ENCODE measurements at regions not wholly inside any gene's neighbourhood (a gene's known extent, or its start where the extent isn't known, plus 50 kb on each side); places are given as distances from the start of the nearest gene placed in this dataset.
"Not testable (repeated sequence)": the region's sequence is repeated elsewhere in the genome, so short reads cannot be mapped to it uniquely, and the experiment has no call there.

GRCh38 chr17:64797746-64798488, 121.4 kb downstream of the LRRC37A3 start:
- not testable (repeated sequence) for TF ChIP-seq SIN3A (IDR thresholded peaks at IDR 0.05; ENCODE audit: borderline replicate concordance, insufficient read depth, low read depth, low read length); TCF7L2 (IDR thresholded peaks at IDR 0.05; ENCODE audit: low read depth, low read length)
- TF ChIP-seq, protein P1, sequence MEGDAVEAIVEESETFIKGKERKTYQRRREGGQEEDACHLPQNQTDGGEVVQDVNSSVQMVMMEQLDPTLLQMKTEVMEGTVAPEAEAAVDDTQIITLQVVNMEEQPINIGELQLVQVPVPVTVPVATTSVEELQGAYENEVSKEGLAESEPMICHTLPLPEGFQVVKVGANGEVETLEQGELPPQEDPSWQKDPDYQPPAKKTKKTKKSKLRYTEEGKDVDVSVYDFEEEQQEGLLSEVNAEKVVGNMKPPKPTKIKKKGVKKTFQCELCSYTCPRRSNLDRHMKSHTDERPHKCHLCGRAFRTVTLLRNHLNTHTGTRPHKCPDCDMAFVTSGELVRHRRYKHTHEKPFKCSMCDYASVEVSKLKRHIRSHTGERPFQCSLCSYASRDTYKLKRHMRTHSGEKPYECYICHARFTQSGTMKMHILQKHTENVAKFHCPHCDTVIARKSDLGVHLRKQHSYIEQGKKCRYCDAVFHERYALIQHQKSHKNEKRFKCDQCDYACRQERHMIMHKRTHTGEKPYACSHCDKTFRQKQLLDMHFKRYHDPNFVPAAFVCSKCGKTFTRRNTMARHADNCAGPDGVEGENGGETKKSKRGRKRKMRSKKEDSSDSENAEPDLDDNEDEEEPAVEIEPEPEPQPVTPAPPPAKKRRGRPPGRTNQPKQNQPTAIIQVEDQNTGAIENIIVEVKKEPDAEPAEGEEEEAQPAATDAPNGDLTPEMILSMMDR (IDR thresholded peaks at IDR 0.05), result not testable (repeated sequence)

Data from Panc1 (cell line).